Left ventricle myocardium inferior (tissue), 1 donor: ENCODE measurements at regions not wholly inside any gene's neighbourhood (a gene's known extent, or its start where the extent isn't known, plus 50 kb on each side); places are given as distances from the start of the nearest gene placed in this dataset.

Experiments
- DNase-seq: peaks from one replicate; pipeline ENCODE4 v3.0.0-alpha.2; 2020
- H3K27ac ChIP-seq: fragments of 200-600 bp; replicated peaks from 2 replicates; pipeline ENCODE4 v1.8.0; 2021
- H3K27me3 ChIP-seq: fragments of 200-600 bp; 2 replicates; pipeline ENCODE4 v1.8.0; 2021; ENCODE audit warnings: low read depth
- H3K36me3 ChIP-seq: fragments of 200-600 bp; 2 replicates; pipeline ENCODE4 v1.8.0; 2021
- H3K4me1 ChIP-seq: fragments of 200-600 bp; 2 replicates; pipeline ENCODE4 v1.8.0; 2021
- H3K4me3 ChIP-seq: fragments of 200-600 bp; 2 replicates; pipeline ENCODE4 v1.8.0; 2021; ENCODE audit warnings: mild to moderate bottlenecking, moderate library complexity
- H3K9me3 ChIP-seq: fragments of 200-600 bp; replicated peaks from 2 replicates; pipeline ENCODE4 v1.8.0; 2021
- intact Hi-C: fragments of 100-400 bp; cut with micrococcal nuclease; formaldehyde crosslinking; loops from one replicate; pipeline ENCODE4 v1.11.0; 2022
- TF ChIP-seq, protein P1 (sequence below): fragments of 200-600 bp; IDR thresholded peaks from 2 replicates; pipeline ENCODE4 v1.8.0; 2021; ENCODE audit warnings: antibody characterized with exemption, mild to moderate bottlenecking, borderline replicate concordance
- donor health status: DM: no; HTN: yes; CAD: no; lungs with severe emphysema.

GRCh38 chr16:47895146-47895545, 260.6 kb downstream of the ABCC12 start:
- Histone ChIP-seq H3K9me3 (peaks cover 32% of the 10 kb centered on the region), H3K4me1 (no peaks in the 10 kb centered on the region), H3K27me3 (peaks cover 2% of the 10 kb centered on the region), H3K36me3 (no peaks in the 10 kb centered on the region), H3K4me3 (no peak overlapping the region), H3K27ac (no peak overlapping the region)
- TF ChIP-seq, protein P1, sequence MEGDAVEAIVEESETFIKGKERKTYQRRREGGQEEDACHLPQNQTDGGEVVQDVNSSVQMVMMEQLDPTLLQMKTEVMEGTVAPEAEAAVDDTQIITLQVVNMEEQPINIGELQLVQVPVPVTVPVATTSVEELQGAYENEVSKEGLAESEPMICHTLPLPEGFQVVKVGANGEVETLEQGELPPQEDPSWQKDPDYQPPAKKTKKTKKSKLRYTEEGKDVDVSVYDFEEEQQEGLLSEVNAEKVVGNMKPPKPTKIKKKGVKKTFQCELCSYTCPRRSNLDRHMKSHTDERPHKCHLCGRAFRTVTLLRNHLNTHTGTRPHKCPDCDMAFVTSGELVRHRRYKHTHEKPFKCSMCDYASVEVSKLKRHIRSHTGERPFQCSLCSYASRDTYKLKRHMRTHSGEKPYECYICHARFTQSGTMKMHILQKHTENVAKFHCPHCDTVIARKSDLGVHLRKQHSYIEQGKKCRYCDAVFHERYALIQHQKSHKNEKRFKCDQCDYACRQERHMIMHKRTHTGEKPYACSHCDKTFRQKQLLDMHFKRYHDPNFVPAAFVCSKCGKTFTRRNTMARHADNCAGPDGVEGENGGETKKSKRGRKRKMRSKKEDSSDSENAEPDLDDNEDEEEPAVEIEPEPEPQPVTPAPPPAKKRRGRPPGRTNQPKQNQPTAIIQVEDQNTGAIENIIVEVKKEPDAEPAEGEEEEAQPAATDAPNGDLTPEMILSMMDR, result no peak
- no peak for DNase-seq
- intact Hi-C loops, result no loop called here

GRCh38 chr16:47892999-47893398, 262.8 kb downstream of the ABCC12 start:
- TF ChIP-seq, protein P1, result no peak
- intact Hi-C loops, result no loop called here
- H3K4me3 ChIP-seq, result no peak overlapping the region
- H3K27me3 ChIP-seq, result peaks cover 21% of the 10 kb centered on the region
- peaks cover 13% of the 10 kb centered on the region for H3K9me3 ChIP-seq
- no peaks in the 10 kb centered on the region for H3K36me3 ChIP-seq
- no peak for DNase-seq
- no peaks in the 10 kb centered on the region for H3K4me1 ChIP-seq
- no peak overlapping the region for H3K27ac ChIP-seq

DNA sequence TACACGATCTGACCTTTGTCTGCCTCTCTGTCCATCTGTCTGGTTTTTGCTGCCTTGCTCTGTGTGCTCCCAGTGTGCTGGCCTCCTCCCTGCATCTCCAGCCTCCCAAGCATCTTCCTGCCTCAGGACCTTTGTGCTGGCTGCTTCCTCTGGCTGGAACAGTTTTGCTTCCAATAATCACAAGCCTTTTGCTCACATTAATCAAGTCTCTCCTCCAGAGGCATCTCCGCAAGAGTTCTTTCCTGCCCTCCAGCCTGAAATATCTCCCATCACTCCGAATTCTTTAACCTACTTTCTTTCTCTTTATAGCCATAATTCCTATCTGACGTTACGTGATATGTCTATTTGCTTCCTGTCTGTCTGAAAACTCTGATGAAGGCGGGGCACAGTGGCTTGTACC, 267.1 kb downstream of the ABCC12 start:
- TF ChIP-seq, protein P1, result no peak
- Histone ChIP-seq H3K9me3 (peaks cover 6% of the 10 kb centered on the region), H3K27ac (no peak overlapping the region), H3K4me1 (no peaks in the 10 kb centered on the region), H3K4me3 (no peak overlapping the region), H3K36me3 (no peaks in the 10 kb centered on the region), H3K27me3 (peaks cover 50% of the 10 kb centered on the region)
- intact Hi-C loops, result no loop called here
- DNase-seq, result no peak

- Histone ChIP-seq H3K27me3 (peaks cover 50% of the 10 kb centered on the region), H3K4me1 (no peaks in the 10 kb centered on the region), H3K4me3 (no peak overlapping the region), H3K27ac (no peak overlapping the region), H3K9me3 (peaks cover 6% of the 10 kb centered on the region), H3K36me3 (no peaks in the 10 kb centered on the region)
- TF ChIP-seq, protein P1, result no peak
- intact Hi-C loops, result no loop called here
- DNase-seq, result no peak
Measured at GRCh38 chr16:47888142-47888541, 267.7 kb downstream of the ABCC12 start.

DNA sequence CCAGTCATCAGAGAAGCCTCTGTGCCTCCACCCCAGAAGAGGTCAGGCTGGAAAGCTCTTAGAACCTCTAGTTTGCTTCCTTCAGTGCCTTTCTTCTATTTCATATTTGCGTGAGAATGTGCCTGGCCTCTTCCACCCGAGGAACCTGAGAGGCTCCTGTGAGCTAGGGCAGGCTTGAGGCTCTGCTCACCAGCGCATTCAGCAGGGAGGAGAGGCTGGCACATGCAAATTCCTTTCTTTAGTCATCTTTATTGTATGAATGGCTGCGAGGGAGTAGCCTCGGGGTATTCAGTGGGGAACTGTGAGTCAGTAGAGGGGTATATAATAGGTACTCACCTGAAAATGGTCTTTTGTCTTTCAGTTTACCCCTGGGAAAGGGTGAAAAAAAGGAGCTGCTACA, 268.3 kb downstream of the ABCC12 start:
- H3K4me1 ChIP-seq, result no peaks in the 10 kb centered on the region
- peaks cover 6% of the 10 kb centered on the region for H3K9me3 ChIP-seq
- H3K36me3 ChIP-seq, result no peaks in the 10 kb centered on the region
- H3K27me3 ChIP-seq, result peaks cover 55% of the 10 kb centered on the region
- intact Hi-C loops, result no loop called here
- TF ChIP-seq, protein P1, result no peak
- H3K4me3 ChIP-seq, result no peak overlapping the region
- no peak overlapping the region for H3K27ac ChIP-seq
- DNase-seq, result no peak
